Large intestine (tissue), 3 donors: ENCODE measurements at regions not wholly inside any gene's neighbourhood (a gene's known extent, or its start where the extent isn't known, plus 50 kb on each side); places are given as distances from the start of the nearest gene placed in this dataset.

ENCODE experiments used
- DNase-seq, 2 donors: peaks; one replicate each; pipeline versions ENCODE4 v3.0.0 to v3.0.0-alpha.2; 2013
- H3K27ac ChIP-seq: one replicate; pipeline ENCODE4 v1.5.1; 2013; ENCODE audit warnings: low read length
- H3K27me3 ChIP-seq: 2 replicates; pipeline ENCODE4 v1.6.1; 2013; ENCODE audit warnings: low read length; ENCODE audit not compliant: control insufficient read depth, insufficient read depth
- H3K36me3 ChIP-seq: 2 replicates; pipeline ENCODE4 v1.6.1; 2013; ENCODE audit warnings: low read length; ENCODE audit not compliant: control insufficient read depth, insufficient read depth
- H3K4me1 ChIP-seq: one replicate; pipeline ENCODE4 v1.6.1; 2013; ENCODE audit warnings: low read length; ENCODE audit not compliant: control insufficient read depth, insufficient read depth
- H3K4me3 ChIP-seq: one replicate; pipeline ENCODE4 v1.5.1; 2013; ENCODE audit warnings: low read length
- H3K9me3 ChIP-seq: one replicate; pipeline ENCODE4 v1.6.1; 2013; ENCODE audit warnings: mild to moderate bottlenecking, low read depth, low read length, moderate library complexity; ENCODE audit not compliant: control insufficient read depth
- WGBS: methylation state at CpG from one replicate; pipeline ENCODE4 v1.1.5; 2013; ENCODE audit warnings: low lambda C conversion rate; ENCODE audit not compliant: insufficient coverage; 5-methylcytosine and 5-hydroxymethylcytosine counted together

GRCh38 chr2:35081001-35081621 is 1274.5 kb upstream of the CRIM1 start:
- Histone ChIP-seq H3K27ac (no peak overlapping the region), H3K36me3 (no peaks in the 10 kb centered on the region), H3K4me1 (no peaks in the 10 kb centered on the region), H3K4me3 (no peak overlapping the region), H3K9me3 (no peaks in the 10 kb centered on the region), H3K27me3 (no peaks in the 10 kb centered on the region)
- 71% methylated on average over 1 of the region's 1 CpG for WGBS
- DNase-seq, result no peak

GRCh38 chr2:35080231-35080910 is 1275.2 kb upstream of the CRIM1 start:
- Histone ChIP-seq H3K36me3 (no peaks in the 10 kb centered on the region), H3K4me1 (no peaks in the 10 kb centered on the region), H3K4me3 (no peak overlapping the region), H3K9me3 (no peaks in the 10 kb centered on the region), H3K27ac (no peak overlapping the region), H3K27me3 (no peaks in the 10 kb centered on the region)
- 100% methylated on average over 1 of the region's 5 CpGs for WGBS
- no peak for DNase-seq

- WGBS, result no CpG with 5 or more reads among the region's 1 CpG
- H3K9me3 ChIP-seq, result no peaks in the 10 kb centered on the region
- H3K27ac ChIP-seq, result no peak overlapping the region
- H3K36me3 ChIP-seq, result no peaks in the 10 kb centered on the region
- no peak for DNase-seq
- no peak overlapping the region for H3K4me3 ChIP-seq
- H3K4me1 ChIP-seq, result no peaks in the 10 kb centered on the region
- no peaks in the 10 kb centered on the region for H3K27me3 ChIP-seq
Observed at GRCh38 chr2:35067420-35067819, 1288.2 kb upstream of the CRIM1 start.

- WGBS, result 100% methylated on average over 2 of the region's 5 CpGs
- Histone ChIP-seq H3K27ac (no peak overlapping the region), H3K27me3 (no peaks in the 10 kb centered on the region), H3K36me3 (no peaks in the 10 kb centered on the region), H3K4me1 (no peaks in the 10 kb centered on the region), H3K9me3 (no peaks in the 10 kb centered on the region), H3K4me3 (no peak overlapping the region)
- DNase-seq, result no peak
Observed at GRCh38 chr2:35063836-35064235, 1291.7 kb upstream of the CRIM1 start.

- Histone ChIP-seq H3K36me3 (no peaks in the 10 kb centered on the region), H3K27ac (no peak overlapping the region), H3K4me1 (no peaks in the 10 kb centered on the region), H3K9me3 (peaks cover 6% of the 10 kb centered on the region), H3K4me3 (no peak overlapping the region), H3K27me3 (no peaks in the 10 kb centered on the region)
- DNase-seq, result no peak
- WGBS, result 71% methylated on average over 1 of the region's 3 CpGs
Observed at GRCh38 chr2:35035883-35036282, 1319.7 kb upstream of the CRIM1 start.

- Histone ChIP-seq H3K9me3 (peaks cover 6% of the 10 kb centered on the region), H3K27ac (no peak overlapping the region), H3K4me3 (no peak overlapping the region), H3K27me3 (no peaks in the 10 kb centered on the region), H3K36me3 (no peaks in the 10 kb centered on the region), H3K4me1 (no peaks in the 10 kb centered on the region)
- WGBS, result no CpG with 5 or more reads among the region's 4 CpGs
- no peak for DNase-seq
Observed at GRCh38 chr2:35033748-35034147, 1321.8 kb upstream of the CRIM1 start.

GRCh38 chr2:35023545-35023944 is 1332.0 kb upstream of the CRIM1 start:
- Histone ChIP-seq H3K27me3 (no peaks in the 10 kb centered on the region), H3K36me3 (no peaks in the 10 kb centered on the region), H3K9me3 (no peaks in the 10 kb centered on the region), H3K4me3 (no peak overlapping the region), H3K27ac (no peak overlapping the region), H3K4me1 (no peaks in the 10 kb centered on the region)
- DNase-seq, result no peak

- no peak overlapping the region for H3K27ac ChIP-seq
- no peak for DNase-seq
- H3K27me3 ChIP-seq, result no peaks in the 10 kb centered on the region
- no peak overlapping the region for H3K4me3 ChIP-seq
- no peaks in the 10 kb centered on the region for H3K9me3 ChIP-seq
- no peaks in the 10 kb centered on the region for H3K36me3 ChIP-seq
- no peaks in the 10 kb centered on the region for H3K4me1 ChIP-seq
- no CpG with 5 or more reads among the region's 1 CpG for WGBS
Observed at GRCh38 chr2:35000453-35000852, 1355.1 kb upstream of the CRIM1 start.

GRCh38 chr2:34998741-34999140 is 1356.8 kb upstream of the CRIM1 start:
- WGBS, result 90% methylated on average over 2 of the region's 5 CpGs
- no peaks in the 10 kb centered on the region for H3K36me3 ChIP-seq
- DNase-seq, result no peak

GRCh38 chr2:34997779-34998178 is 1357.8 kb upstream of the CRIM1 start:
- H3K4me3 ChIP-seq, result no peak overlapping the region
- H3K4me1 ChIP-seq, result no peaks in the 10 kb centered on the region
- no peaks in the 10 kb centered on the region for H3K36me3 ChIP-seq
- H3K9me3 ChIP-seq, result no peaks in the 10 kb centered on the region
- no peaks in the 10 kb centered on the region for H3K27me3 ChIP-seq
- 57% methylated on average over 2 of the region's 6 CpGs for WGBS
- H3K27ac ChIP-seq, result no peak overlapping the region
- DNase-seq, result no peak

More at GRCh38 chr2:34998741-34999140, 1356.8 kb upstream of the CRIM1 start:
- no peaks in the 10 kb centered on the region for H3K4me1 ChIP-seq
- no peak overlapping the region for H3K4me3 ChIP-seq
- H3K27ac ChIP-seq, result no peak overlapping the region
- no peaks in the 10 kb centered on the region for H3K27me3 ChIP-seq
- no peaks in the 10 kb centered on the region for H3K9me3 ChIP-seq

- DNase-seq, result no peak
- H3K27ac ChIP-seq, result no peak overlapping the region
- H3K27me3 ChIP-seq, result no peaks in the 10 kb centered on the region
- peaks cover 6% of the 10 kb centered on the region for H3K9me3 ChIP-seq
- 40% methylated on average over 2 of the region's 2 CpGs for WGBS
- no peak overlapping the region for H3K4me3 ChIP-seq
- no peaks in the 10 kb centered on the region for H3K4me1 ChIP-seq
- no peaks in the 10 kb centered on the region for H3K36me3 ChIP-seq
Observed at GRCh38 chr2:34995196-34995595, 1360.4 kb upstream of the CRIM1 start.
